Neuronal stem cell (in vitro differentiated cells): ENCODE measurements at regions not wholly inside any gene's neighbourhood (a gene's known extent, or its start where the extent isn't known, plus 50 kb on each side); places are given as distances from the start of the nearest gene placed in this dataset.

Source experiments
- DNase-seq: peaks from one replicate; pipeline ENCODE4 v3.0.0-alpha.2; 2013; ENCODE audit warnings: low spot score
- H2AFZ ChIP-seq: one replicate; pipeline ENCODE4 v1.6.1; 2013; ENCODE audit warnings: mild to moderate bottlenecking, low read length, inconsistent platforms
- H2AK5ac ChIP-seq: 2 replicates; pipeline ENCODE4 v1.6.1; 2013; ENCODE audit warnings: low read depth, mild to moderate bottlenecking, inconsistent platforms, low read length, moderate library complexity, mixed read lengths
- H2BK120ac ChIP-seq: 2 replicates; pipeline ENCODE4 v1.6.1; 2013; ENCODE audit warnings: low read depth, mild to moderate bottlenecking, inconsistent platforms, low read length, moderate library complexity, mixed read lengths
- H2BK12ac ChIP-seq: one replicate; pipeline ENCODE4 v1.6.1; 2013; ENCODE audit warnings: low read length, inconsistent platforms
- H2BK15ac ChIP-seq: 2 replicates; pipeline ENCODE4 v1.6.1; 2013; ENCODE audit warnings: mild to moderate bottlenecking, low read length, inconsistent platforms, mixed read lengths
- H2BK5ac ChIP-seq: one replicate; pipeline ENCODE4 v1.6.1; 2013; ENCODE audit warnings: inconsistent platforms, mild to moderate bottlenecking, low read length, moderate library complexity
- H3K14ac ChIP-seq: one replicate; pipeline ENCODE4 v1.6.1; 2013; ENCODE audit warnings: low read length, inconsistent platforms
- H3K18ac ChIP-seq: 2 replicates; pipeline ENCODE4 v1.6.1; 2013; ENCODE audit warnings: low read length, inconsistent platforms
- H3K23ac ChIP-seq: 2 replicates; pipeline ENCODE4 v1.6.1; 2013; ENCODE audit warnings: low read depth, mild to moderate bottlenecking, mixed read lengths, low read length, inconsistent platforms; ENCODE audit not compliant: poor library complexity
- H3K27ac ChIP-seq: replicated peaks from 3 replicates; pipeline ENCODE4 v1.5.1; 2013; ENCODE audit warnings: low read length, inconsistent platforms
- H3K27me3 ChIP-seq, 3 experiments: 2 replicates each; pipeline ENCODE4 v1.6.1; 2013; ENCODE audit warnings: low read length in 3 of 3, mild to moderate bottlenecking in 2 of 3, inconsistent platforms in 1 of 3, low read depth in 1 of 3, mixed read lengths in 1 of 3, moderate library complexity in 1 of 3; ENCODE audit not compliant: control insufficient read depth in 3 of 3, insufficient read depth in 3 of 3
- H3K36me3 ChIP-seq, 2 donors: replicated peaks in 1 of 2; 2 replicates each; pipeline ENCODE4 v1.6.1; 2013; ENCODE audit warnings: low read length in 2 of 2; ENCODE audit not compliant: control insufficient read depth in 2 of 2, insufficient read depth in 2 of 2
- H3K4ac ChIP-seq: 2 replicates; pipeline ENCODE4 v1.6.1; 2013; ENCODE audit warnings: inconsistent platforms, mild to moderate bottlenecking, low read length, moderate library complexity
- H3K4me1 ChIP-seq, 2 donors: 1 replicate in 1 of 2; 2 replicates in 1 of 2; pipeline ENCODE4 v1.6.1; 2013; ENCODE audit warnings: low read length in 2 of 2, low read depth in 1 of 2; ENCODE audit not compliant: control insufficient read depth in 2 of 2, insufficient read depth in 1 of 2
- H3K4me2 ChIP-seq: one replicate; pipeline ENCODE4 v1.6.1; 2013; ENCODE audit warnings: mild to moderate bottlenecking, low read length, inconsistent platforms; ENCODE audit not compliant: insufficient read depth, poor library complexity, severe bottlenecking
- H3K4me3 ChIP-seq, 2 donors: 2 replicates each; pipeline ENCODE4 v1.5.1; 2013; ENCODE audit warnings: low read length in 2 of 2, mild to moderate bottlenecking in 2 of 2, inconsistent platforms in 1 of 2, moderate library complexity in 1 of 2
- H3K79me1 ChIP-seq: one replicate; pipeline ENCODE4 v1.6.1; 2013; ENCODE audit warnings: low read depth, mild to moderate bottlenecking, inconsistent platforms, low read length, moderate library complexity
- H3K9ac ChIP-seq: one replicate; pipeline ENCODE4 v1.6.1; 2013; ENCODE audit warnings: mild to moderate bottlenecking, low read depth, low read length, inconsistent platforms; ENCODE audit not compliant: poor library complexity
- H3K9me3 ChIP-seq, 2 donors: replicated peaks in 1 of 2; 2 replicates each; pipeline versions ENCODE3 to v1.6.1; 2013; ENCODE audit warnings: low read length in 2 of 2, mild to moderate bottlenecking in 2 of 2, inconsistent platforms in 1 of 2, low read depth in 1 of 2, mixed read lengths in 1 of 2, moderate library complexity in 1 of 2; ENCODE audit not compliant: control insufficient read depth in 2 of 2, insufficient read depth in 1 of 2
- H4K8ac ChIP-seq: one replicate; pipeline ENCODE4 v1.6.1; 2013; ENCODE audit warnings: low read depth, mild to moderate bottlenecking, inconsistent platforms, low read length, moderate library complexity
- H4K91ac ChIP-seq: one replicate; pipeline ENCODE4 v1.6.1; 2013; ENCODE audit warnings: low read length, low read depth, mild to moderate bottlenecking, inconsistent platforms; ENCODE audit not compliant: poor library complexity
- WGBS, 2 donors: extraction: QIAGEN DNeasy Blood & Tissue Kit; methylation state at CpG; one replicate each; pipeline ENCODE4 v1.1.7; 2013; ENCODE audit warnings: missing lambda C conversion rate in 2 of 2, mixed read lengths in 1 of 2; ENCODE audit not compliant: insufficient read length in 2 of 2, insufficient replicate concordance in 1 of 2; ENCODE audit errors: extremely low coverage in 2 of 2; 5-methylcytosine and 5-hydroxymethylcytosine counted together

- Histone ChIP-seq H3K4me3 (no peak overlapping the region), H2BK120ac (no peak overlapping the region), H3K18ac (no peak overlapping the region), H4K8ac (no peak overlapping the region), H2BK15ac (no peak overlapping the region), H3K27ac (no peak overlapping the region), H3K4me2 (no peak overlapping the region), H2AK5ac (no peak overlapping the region), H3K79me1 (no peaks in the 10 kb centered on the region), H2BK5ac (no peak overlapping the region), H4K91ac (no peak overlapping the region), H3K36me3 (no peaks in the 10 kb centered on the region), H3K23ac (no peak overlapping the region), H3K4me1 (peaks cover 0 to 2% of the 10 kb centered on the region in 2 donors), H3K4ac (no peak overlapping the region), H3K9me3 (no peaks in the 10 kb centered on the region), H3K27me3 (no peaks in the 10 kb centered on the region), H3K9ac (no peak overlapping the region), H3K14ac (no peak overlapping the region), H2BK12ac (no peak overlapping the region), H2AFZ (no peak overlapping the region)
- DNase-seq, result no peak
- no CpG with 5 or more reads among the region's 3 CpGs for WGBS, 2 donors
Measured at GRCh38 chr3:191105418-191105817, 93.6 kb upstream of the OSTN start.

GRCh38 chr3:191100516-191100915, 98.5 kb upstream of the OSTN start:
- Histone ChIP-seq H2AFZ (no peak overlapping the region), H3K4me2 (no peak overlapping the region), H3K27me3 (no peaks in the 10 kb centered on the region), H3K27ac (no peak overlapping the region), H3K9me3 (no peaks in the 10 kb centered on the region), H4K91ac (no peak overlapping the region), H3K14ac (no peak overlapping the region), H3K4ac (no peak overlapping the region), H3K18ac (no peak overlapping the region), H4K8ac (no peak overlapping the region), H3K36me3 (no peaks in the 10 kb centered on the region), H3K4me1 (no peaks in the 10 kb centered on the region), H2BK12ac (no peak overlapping the region), H3K4me3 (no peak overlapping the region), H2BK120ac (no peak overlapping the region), H2BK5ac (no peak overlapping the region), H2AK5ac (no peak overlapping the region), H3K79me1 (no peaks in the 10 kb centered on the region), H3K23ac (no peak overlapping the region), H2BK15ac (no peak overlapping the region), H3K9ac (no peak overlapping the region)
- DNase-seq, result no peak
- WGBS, 2 donors, result no CpG with 5 or more reads among the region's 4 CpGs

- no peak overlapping the region for H3K23ac ChIP-seq
- no peak overlapping the region for H2BK12ac ChIP-seq
- H3K27me3 ChIP-seq, result no peaks in the 10 kb centered on the region
- H2BK15ac ChIP-seq, result no peak overlapping the region
- no peak for DNase-seq
- H2AFZ ChIP-seq, result no peak overlapping the region
- H4K91ac ChIP-seq, result no peak overlapping the region
- no peak overlapping the region for H2BK5ac ChIP-seq
- no peak overlapping the region for H3K9ac ChIP-seq
- no peak overlapping the region for H3K18ac ChIP-seq
- no peaks in the 10 kb centered on the region for H3K36me3 ChIP-seq
- H3K79me1 ChIP-seq, result no peaks in the 10 kb centered on the region
- H3K9me3 ChIP-seq, result no peaks in the 10 kb centered on the region
- no peak overlapping the region for H3K14ac ChIP-seq
- H3K27ac ChIP-seq, result no peak overlapping the region
- H3K4me2 ChIP-seq, result no peak overlapping the region
- H3K4me1 ChIP-seq, result no peaks in the 10 kb centered on the region
- no peak overlapping the region for H4K8ac ChIP-seq
- no peak overlapping the region for H3K4ac ChIP-seq
- WGBS, 2 donors, result no CpG with 5 or more reads among the region's 3 CpGs
- H2BK120ac ChIP-seq, result no peak overlapping the region
- H2AK5ac ChIP-seq, result no peak overlapping the region
- no peak overlapping the region for H3K4me3 ChIP-seq
Measured at GRCh38 chr3:191094057-191094845, 104.8 kb upstream of the OSTN start.

GRCh38 chr3:191087391-191087790, 111.7 kb upstream of the OSTN start:
- Histone ChIP-seq H2BK120ac (no peak overlapping the region), H3K4me3 (no peak overlapping the region), H2AK5ac (no peak overlapping the region), H2BK5ac (no peak overlapping the region), H2BK15ac (no peak overlapping the region), H2AFZ (no peak overlapping the region), H4K8ac (no peak overlapping the region), H2BK12ac (no peak overlapping the region), H3K4me2 (no peak overlapping the region), H3K23ac (no peak overlapping the region), H3K14ac (no peak overlapping the region), H3K4ac (no peak overlapping the region), H3K27me3 (no peaks in the 10 kb centered on the region), H3K4me1 (no peaks in the 10 kb centered on the region), H4K91ac (no peak overlapping the region), H3K27ac (no peak overlapping the region), H3K36me3 (no peaks in the 10 kb centered on the region), H3K9me3 (no peaks in the 10 kb centered on the region), H3K79me1 (no peaks in the 10 kb centered on the region), H3K18ac (no peak overlapping the region), H3K9ac (no peak overlapping the region)
- DNase-seq, result no peak
- no CpG with 5 or more reads among the region's 3 CpGs for WGBS, 2 donors
